Fibroblast of lung (primary cell): ENCODE measurements at regions not wholly inside any gene's neighbourhood (a gene's known extent, or its start where the extent isn't known, plus 50 kb on each side); places are given as distances from the start of the nearest gene placed in this dataset.

Experiments used
- DNase-seq, 2 donors: peaks; one replicate each; pipeline versions ENCODE4 v3.0.0 to v3.0.0-alpha.2; 2010; ENCODE audit warnings: low read depth in 2 of 2
- H2AFZ ChIP-seq: 2 replicates; pipeline ENCODE4 v1.5.1; 2012; ENCODE audit warnings: low read length, control low read depth, inconsistent platforms
- H3K27ac ChIP-seq: 2 replicates; pipeline ENCODE4 v1.5.1; 2011; ENCODE audit warnings: low read length, control low read depth; ENCODE audit not compliant: insufficient read depth
- H3K27me3 ChIP-seq: 2 replicates; pipeline ENCODE4 v1.5.1; 2011; ENCODE audit warnings: mild to moderate bottlenecking, low read length; ENCODE audit not compliant: control insufficient read depth, insufficient read depth
- H3K36me3 ChIP-seq: 2 replicates; pipeline ENCODE4 v1.5.1; 2011; ENCODE audit warnings: low read length; ENCODE audit not compliant: control insufficient read depth, insufficient read depth
- H3K4me1 ChIP-seq: 2 replicates; pipeline ENCODE4 v1.5.1; 2011; ENCODE audit warnings: low read length; ENCODE audit not compliant: control insufficient read depth, insufficient read depth; ENCODE audit errors: extremely low read depth
- H3K4me2 ChIP-seq: 2 replicates; pipeline ENCODE4 v1.5.1; 2011; ENCODE audit warnings: low read length, control low read depth; ENCODE audit not compliant: insufficient read depth; ENCODE audit errors: extremely low read depth
- H3K4me3 ChIP-seq, 4 experiments: fragments of 200-600 bp in 1 of 4; sonication (generic) in 1 of 4; replicated peaks in 1 of 4; 2 replicates each; pipeline ENCODE4 v1.5.1; 2011 to 2016; ENCODE audit warnings: low read length in 4 of 4, low read depth in 3 of 4, mild to moderate bottlenecking in 3 of 4, control low read depth in 2 of 4, inconsistent platforms in 1 of 4, mixed read lengths in 1 of 4; ENCODE audit not compliant: insufficient read depth in 1 of 4; ENCODE audit errors: control extremely low read depth in 1 of 4
- H3K79me2 ChIP-seq: 2 replicates; pipeline ENCODE4 v1.5.1; 2012; ENCODE audit warnings: mild to moderate bottlenecking, low read length, inconsistent platforms; ENCODE audit not compliant: control insufficient read depth, insufficient read depth
- H3K9ac ChIP-seq: 2 replicates; pipeline ENCODE4 v1.5.1; 2011; ENCODE audit warnings: mild to moderate bottlenecking, low read length, control low read depth; ENCODE audit not compliant: insufficient read depth
- H3K9me3 ChIP-seq: 2 replicates; pipeline ENCODE4 v1.5.1; 2012; ENCODE audit warnings: low read depth, low read length; ENCODE audit not compliant: control insufficient read depth, insufficient read depth
- H4K20me1 ChIP-seq: 2 replicates; pipeline ENCODE4 v1.5.1; 2011; ENCODE audit warnings: low read length; ENCODE audit not compliant: control insufficient read depth, insufficient read depth; ENCODE audit errors: extremely low read depth
- EZH2 ChIP-seq: IDR thresholded peaks from 2 replicates; pipeline ENCODE4 v1.5.1; 2012; ENCODE audit warnings: low read length, control low read depth, mild to moderate bottlenecking; ENCODE audit errors: missing control alignments
- TF ChIP-seq, protein P1 (sequence below), 2 donors: IDR thresholded peaks in 1 of 2; conservative IDR thresholded peaks in 1 of 2; 1 replicate in 1 of 2; 2 replicates in 1 of 2; pipeline ENCODE4 v1.5.1; 2011 to 2012; ENCODE audit warnings: low read length in 2 of 2, control low read depth in 1 of 2, inconsistent platforms in 1 of 2, low read depth in 1 of 2, mild to moderate bottlenecking in 1 of 2

DNA sequence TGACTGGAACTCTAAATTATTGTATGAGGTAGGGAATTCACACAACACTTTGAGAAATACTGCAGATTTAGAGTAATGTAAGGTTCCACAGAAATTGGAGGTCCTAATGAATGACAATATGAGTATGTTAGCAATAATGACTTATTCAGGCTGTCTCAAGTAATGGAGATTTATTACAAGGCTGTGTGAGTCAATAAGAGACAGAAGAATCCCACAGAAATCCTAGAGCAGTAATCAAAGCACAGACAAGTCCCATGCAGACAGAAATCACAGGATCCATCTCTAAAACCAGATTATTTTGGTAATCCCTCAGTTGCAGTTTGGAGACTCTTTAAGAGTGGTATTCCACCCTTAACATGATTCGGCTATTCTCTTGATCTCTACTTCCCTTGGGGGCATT, 83.6 kb downstream of the FAM161A start:
- H4K20me1 ChIP-seq: no peaks in the 10 kb centered on the region
- H3K79me2 ChIP-seq: no peaks in the 10 kb centered on the region
- H3K4me1 ChIP-seq: no peaks in the 10 kb centered on the region
- no peaks in the 10 kb centered on the region for H3K9me3 ChIP-seq
- no peak overlapping the region for H3K27ac ChIP-seq
- H2AFZ ChIP-seq: no peak overlapping the region
- H3K4me3 ChIP-seq: no peak overlapping the region
- no peak for DNase-seq
- no peak overlapping the region for H3K4me2 ChIP-seq
- no peak for TF ChIP-seq EZH2
- TF ChIP-seq, protein P1, sequence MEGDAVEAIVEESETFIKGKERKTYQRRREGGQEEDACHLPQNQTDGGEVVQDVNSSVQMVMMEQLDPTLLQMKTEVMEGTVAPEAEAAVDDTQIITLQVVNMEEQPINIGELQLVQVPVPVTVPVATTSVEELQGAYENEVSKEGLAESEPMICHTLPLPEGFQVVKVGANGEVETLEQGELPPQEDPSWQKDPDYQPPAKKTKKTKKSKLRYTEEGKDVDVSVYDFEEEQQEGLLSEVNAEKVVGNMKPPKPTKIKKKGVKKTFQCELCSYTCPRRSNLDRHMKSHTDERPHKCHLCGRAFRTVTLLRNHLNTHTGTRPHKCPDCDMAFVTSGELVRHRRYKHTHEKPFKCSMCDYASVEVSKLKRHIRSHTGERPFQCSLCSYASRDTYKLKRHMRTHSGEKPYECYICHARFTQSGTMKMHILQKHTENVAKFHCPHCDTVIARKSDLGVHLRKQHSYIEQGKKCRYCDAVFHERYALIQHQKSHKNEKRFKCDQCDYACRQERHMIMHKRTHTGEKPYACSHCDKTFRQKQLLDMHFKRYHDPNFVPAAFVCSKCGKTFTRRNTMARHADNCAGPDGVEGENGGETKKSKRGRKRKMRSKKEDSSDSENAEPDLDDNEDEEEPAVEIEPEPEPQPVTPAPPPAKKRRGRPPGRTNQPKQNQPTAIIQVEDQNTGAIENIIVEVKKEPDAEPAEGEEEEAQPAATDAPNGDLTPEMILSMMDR (conservative IDR thresholded peaks at IDR 0.05 in 1 of 2, IDR thresholded peaks at IDR 0.05 in 1 of 2; ENCODE audit: low read depth in 1 of 2, low read length in 2 of 2): no peak
- H3K9ac ChIP-seq: no peak overlapping the region
- no peaks in the 10 kb centered on the region for H3K27me3 ChIP-seq
- no peaks in the 10 kb centered on the region for H3K36me3 ChIP-seq

DNA sequence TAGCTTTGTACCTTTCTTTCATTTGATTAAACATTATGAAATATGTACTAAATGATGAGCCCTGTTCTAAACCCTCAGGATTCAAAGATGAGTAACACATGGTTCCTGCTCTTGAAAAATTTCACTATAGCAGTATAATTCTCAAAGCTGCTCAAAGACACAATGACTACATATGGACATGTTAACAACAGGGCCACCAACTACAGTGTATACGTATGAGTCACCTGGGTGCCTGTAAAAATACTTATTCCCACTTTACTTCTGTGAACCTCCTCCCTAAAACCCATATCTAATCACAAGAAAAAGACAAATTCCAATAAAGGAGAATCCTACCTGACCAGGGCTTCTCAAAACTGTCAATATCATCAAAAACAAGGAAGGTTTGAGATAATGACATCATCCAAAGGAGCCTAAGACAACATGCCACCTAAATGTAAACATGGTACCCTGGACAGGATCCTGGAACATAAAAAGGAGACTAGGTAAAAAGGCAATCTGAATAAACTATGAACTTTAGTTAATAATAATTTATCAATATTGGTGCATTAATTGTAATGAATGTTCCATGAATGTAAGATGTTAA, 84.7 kb downstream of the FAM161A start:
- TF ChIP-seq, protein P1 (conservative IDR thresholded peaks at IDR 0.05 in 1 of 2, IDR thresholded peaks at IDR 0.05 in 1 of 2; ENCODE audit: low read depth in 1 of 2, low read length in 2 of 2): no peak
- TF ChIP-seq EZH2: no peak
- no peaks in the 10 kb centered on the region for H4K20me1 ChIP-seq
- no peak for DNase-seq
- no peak overlapping the region for H3K4me3 ChIP-seq
- H3K27ac ChIP-seq: no peak overlapping the region
- no peak overlapping the region for H3K9ac ChIP-seq
- H3K79me2 ChIP-seq: no peaks in the 10 kb centered on the region
- no peaks in the 10 kb centered on the region for H3K9me3 ChIP-seq
- no peak overlapping the region for H3K4me2 ChIP-seq
- no peak overlapping the region for H2AFZ ChIP-seq
- no peaks in the 10 kb centered on the region for H3K36me3 ChIP-seq
- no peaks in the 10 kb centered on the region for H3K27me3 ChIP-seq
- H3K4me1 ChIP-seq: no peaks in the 10 kb centered on the region

GRCh38 chr2:61764035-61764800, 89.6 kb downstream of the FAM161A start:
- Histone ChIP-seq H3K4me1 (peaks cover 4% of the 10 kb centered on the region), H4K20me1 (no peaks in the 10 kb centered on the region), H3K27me3 (no peaks in the 10 kb centered on the region), H3K79me2 (no peaks in the 10 kb centered on the region), H3K36me3 (no peaks in the 10 kb centered on the region), H3K9me3 (no peaks in the 10 kb centered on the region), H3K27ac (peak overlapping the region; percentile 100), H2AFZ (peak overlapping the region; percentile 92), H3K9ac (peak overlapping the region; percentile 94), H3K4me3 (peak overlapping the region; percentile 69 to 94 (median 87)), H3K4me2 (peak overlapping the region; percentile 86)
- TF ChIP-seq EZH2: no peak
- TF ChIP-seq, protein P1 (conservative IDR thresholded peaks at IDR 0.05 in 1 of 2, IDR thresholded peaks at IDR 0.05 in 1 of 2; ENCODE audit: low read depth in 1 of 2, low read length in 2 of 2): no peak
- DNase-seq: peak; percentile 99
